Ishikawa (cell line): ENCODE measurements at regions not wholly inside any gene's neighbourhood (a gene's known extent, or its start where the extent isn't known, plus 50 kb on each side); places are given as distances from the start of the nearest gene placed in this dataset.

ENCODE experiments used
- CEBPB ChIP-seq: IDR thresholded peaks from 2 replicates; pipeline ENCODE4 v1.6.1; 2012
- CREB1 ChIP-seq: IDR thresholded peaks from 2 replicates; pipeline ENCODE4 v1.6.1; 2012; ENCODE audit warnings: low read depth
- NFIC ChIP-seq: IDR thresholded peaks from 2 replicates; pipeline ENCODE4 v1.6.1; 2012
- RAD21 ChIP-seq: IDR thresholded peaks from 2 replicates; pipeline ENCODE4 v1.6.1; 2012; ENCODE audit warnings: low read depth
- TAF1 ChIP-seq: IDR thresholded peaks from 2 replicates; pipeline ENCODE4 v1.6.1; 2012; ENCODE audit warnings: low read depth, mild to moderate bottlenecking
- TCF12 ChIP-seq: IDR thresholded peaks from 2 replicates; pipeline ENCODE4 v1.6.1; 2012; ENCODE audit warnings: low read depth
- TF ChIP-seq, protein P1 (sequence below): IDR thresholded peaks from 2 replicates; pipeline ENCODE4 v1.6.1; 2012
- TF ChIP-seq, protein P2 (sequence below): IDR thresholded peaks from 2 replicates; pipeline ENCODE4 v1.6.1; 2012; ENCODE audit warnings: low read depth, mild to moderate bottlenecking

DNA sequence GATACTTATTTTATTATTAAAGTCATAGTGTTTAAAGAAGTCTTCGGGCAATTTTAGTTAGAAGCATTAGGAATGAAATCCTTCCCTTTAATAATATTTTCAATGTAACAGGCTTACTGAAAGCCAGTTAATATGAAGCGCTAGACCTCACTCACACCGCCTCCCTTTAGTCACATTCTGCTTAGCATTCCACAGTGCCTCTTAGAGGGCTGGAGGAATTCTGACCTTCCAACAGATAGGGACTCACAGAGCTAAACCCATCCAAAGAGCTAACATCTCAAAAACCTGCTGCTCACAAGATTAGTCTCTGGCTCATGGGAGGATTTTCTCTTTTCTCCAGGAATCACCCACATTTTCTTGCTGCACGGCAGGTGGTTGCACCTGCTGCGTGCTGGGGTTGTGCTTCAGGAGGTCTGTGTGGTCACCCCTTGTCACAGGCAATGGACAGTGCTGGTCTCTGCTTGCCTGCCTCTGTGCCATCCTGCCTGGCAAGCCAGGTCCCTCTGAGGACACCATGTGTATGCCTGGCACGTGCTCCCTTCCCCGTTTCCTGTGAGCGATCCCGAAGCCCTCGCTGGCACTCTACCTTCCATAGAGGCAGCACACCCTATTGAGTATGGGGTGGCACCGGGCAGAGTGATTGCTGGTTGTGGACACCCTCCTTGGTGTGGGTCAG, 91.8 kb downstream of the KLF6 start:
- TF ChIP-seq, protein P1, sequence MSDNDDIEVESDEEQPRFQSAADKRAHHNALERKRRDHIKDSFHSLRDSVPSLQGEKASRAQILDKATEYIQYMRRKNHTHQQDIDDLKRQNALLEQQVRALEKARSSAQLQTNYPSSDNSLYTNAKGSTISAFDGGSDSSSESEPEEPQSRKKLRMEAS = no peak
- no peak for TF ChIP-seq TAF1
- TF ChIP-seq CREB1 = no peak
- TF ChIP-seq NFIC = no peak
- TF ChIP-seq RAD21 = no peak
- no peak for TF ChIP-seq CEBPB
- no peak for TF ChIP-seq TCF12
- TF ChIP-seq, protein P2, sequence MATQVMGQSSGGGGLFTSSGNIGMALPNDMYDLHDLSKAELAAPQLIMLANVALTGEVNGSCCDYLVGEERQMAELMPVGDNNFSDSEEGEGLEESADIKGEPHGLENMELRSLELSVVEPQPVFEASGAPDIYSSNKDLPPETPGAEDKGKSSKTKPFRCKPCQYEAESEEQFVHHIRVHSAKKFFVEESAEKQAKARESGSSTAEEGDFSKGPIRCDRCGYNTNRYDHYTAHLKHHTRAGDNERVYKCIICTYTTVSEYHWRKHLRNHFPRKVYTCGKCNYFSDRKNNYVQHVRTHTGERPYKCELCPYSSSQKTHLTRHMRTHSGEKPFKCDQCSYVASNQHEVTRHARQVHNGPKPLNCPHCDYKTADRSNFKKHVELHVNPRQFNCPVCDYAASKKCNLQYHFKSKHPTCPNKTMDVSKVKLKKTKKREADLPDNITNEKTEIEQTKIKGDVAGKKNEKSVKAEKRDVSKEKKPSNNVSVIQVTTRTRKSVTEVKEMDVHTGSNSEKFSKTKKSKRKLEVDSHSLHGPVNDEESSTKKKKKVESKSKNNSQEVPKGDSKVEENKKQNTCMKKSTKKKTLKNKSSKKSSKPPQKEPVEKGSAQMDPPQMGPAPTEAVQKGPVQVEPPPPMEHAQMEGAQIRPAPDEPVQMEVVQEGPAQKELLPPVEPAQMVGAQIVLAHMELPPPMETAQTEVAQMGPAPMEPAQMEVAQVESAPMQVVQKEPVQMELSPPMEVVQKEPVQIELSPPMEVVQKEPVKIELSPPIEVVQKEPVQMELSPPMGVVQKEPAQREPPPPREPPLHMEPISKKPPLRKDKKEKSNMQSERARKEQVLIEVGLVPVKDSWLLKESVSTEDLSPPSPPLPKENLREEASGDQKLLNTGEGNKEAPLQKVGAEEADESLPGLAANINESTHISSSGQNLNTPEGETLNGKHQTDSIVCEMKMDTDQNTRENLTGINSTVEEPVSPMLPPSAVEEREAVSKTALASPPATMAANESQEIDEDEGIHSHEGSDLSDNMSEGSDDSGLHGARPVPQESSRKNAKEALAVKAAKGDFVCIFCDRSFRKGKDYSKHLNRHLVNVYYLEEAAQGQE = no peak
